Immature natural killer cell (primary cell): ENCODE measurements at regions not wholly inside any gene's neighbourhood (a gene's known extent, or its start where the extent isn't known, plus 50 kb on each side); places are given as distances from the start of the nearest gene placed in this dataset.

Experiments used
- DNase-seq, 3 donors: peaks; one replicate each; pipeline ENCODE4 v3.0.0; 2022; ENCODE audit warnings: mixed read lengths in 1 of 3
- H3K27ac Mint-ChIP-seq, 6 donors: one replicate each; pipeline ENCODE4 v1.8.0; 2020; ENCODE audit warnings: mixed read lengths in 6 of 6, mild to moderate bottlenecking in 5 of 6, inconsistent platforms in 4 of 6, moderate library complexity in 3 of 6
- H3K27me3 Mint-ChIP-seq, 3 donors: one replicate each; pipeline ENCODE4 v1.8.0; 2020 to 2021; ENCODE audit warnings: low read depth in 3 of 3, mild to moderate bottlenecking in 3 of 3, mixed read lengths in 3 of 3, moderate library complexity in 3 of 3, inconsistent platforms in 1 of 3
- H3K36me3 Mint-ChIP-seq, 3 donors: one replicate each; pipeline ENCODE4 v1.8.0; 2020; ENCODE audit warnings: mixed read lengths in 3 of 3, inconsistent platforms in 2 of 3, mild to moderate bottlenecking in 2 of 3
- H3K4me1 Mint-ChIP-seq, 2 donors: one replicate each; pipeline ENCODE4 v1.8.0; 2020; ENCODE audit warnings: inconsistent platforms in 2 of 2, mild to moderate bottlenecking in 2 of 2, mixed read lengths in 2 of 2, moderate library complexity in 1 of 2
- H3K4me3 Mint-ChIP-seq, 5 donors: one replicate each; pipeline ENCODE4 v1.8.0; 2020; ENCODE audit warnings: mild to moderate bottlenecking in 5 of 5, mixed read lengths in 5 of 5, inconsistent platforms in 3 of 5, moderate library complexity in 3 of 5
- H3K9me3 Mint-ChIP-seq, 6 donors: one replicate each; pipeline ENCODE4 v1.8.0; 2020; ENCODE audit warnings: mild to moderate bottlenecking in 6 of 6, mixed read lengths in 6 of 6, inconsistent platforms in 4 of 6, moderate library complexity in 3 of 6

DNA sequence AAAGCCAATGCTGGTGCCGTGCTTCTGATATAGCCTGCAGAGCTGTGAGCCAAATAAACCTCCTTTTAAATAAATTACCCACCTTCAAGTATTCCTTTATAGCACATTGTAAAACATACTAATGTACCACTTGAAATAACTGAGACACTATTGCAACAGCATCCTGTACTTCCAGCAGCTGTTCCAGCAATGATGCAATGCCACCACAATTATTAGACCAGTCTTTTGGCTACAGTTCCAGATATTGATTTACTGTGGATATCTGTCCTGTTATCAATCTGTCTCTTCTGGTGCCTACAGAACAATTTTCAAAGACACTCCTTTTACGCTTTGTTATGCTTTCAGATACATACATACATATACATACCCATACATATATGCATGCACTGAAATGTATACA, 567.9 kb downstream of the TAF11L14 start:
- Mint-ChIP-seq H3K4me1 (no peaks in the 10 kb centered on the region), H3K27me3 (peaks cover 0 to under 1% (median 0%) of the 10 kb centered on the region in 3 donors), H3K27ac (no peak overlapping the region), H3K36me3 (no peaks in the 10 kb centered on the region), H3K4me3 (no peak overlapping the region), H3K9me3 (peaks cover 9 to 43% (median 25%) of the 10 kb centered on the region in 6 donors)
- DNase-seq: no peak

- H3K27ac Mint-ChIP-seq: no peak overlapping the region
Observed at GRCh38 chr5:18203296-18203695, 569.0 kb downstream of the TAF11L14 start.

GRCh38 chr5:18213666-18214065, 579.4 kb downstream of the TAF11L14 start:
- Mint-ChIP-seq H3K9me3 (peaks cover 0 to 42% (median 15%) of the 10 kb centered on the region in 6 donors), H3K4me1 (no peaks in the 10 kb centered on the region), H3K4me3 (no peak overlapping the region), H3K27ac (no peak overlapping the region), H3K27me3 (peaks cover 0 to 1% (median 0%) of the 10 kb centered on the region in 3 donors), H3K36me3 (no peaks in the 10 kb centered on the region)
- no peak for DNase-seq

More at GRCh38 chr5:18203296-18203695, 569.0 kb downstream of the TAF11L14 start:
- Mint-ChIP-seq H3K4me1 (no peaks in the 10 kb centered on the region), H3K4me3 (no peak overlapping the region), H3K27me3 (no peaks in the 10 kb centered on the region), H3K36me3 (no peaks in the 10 kb centered on the region), H3K9me3 (peaks cover 9 to 48% (median 28%) of the 10 kb centered on the region in 6 donors)
- DNase-seq: no peak

DNA sequence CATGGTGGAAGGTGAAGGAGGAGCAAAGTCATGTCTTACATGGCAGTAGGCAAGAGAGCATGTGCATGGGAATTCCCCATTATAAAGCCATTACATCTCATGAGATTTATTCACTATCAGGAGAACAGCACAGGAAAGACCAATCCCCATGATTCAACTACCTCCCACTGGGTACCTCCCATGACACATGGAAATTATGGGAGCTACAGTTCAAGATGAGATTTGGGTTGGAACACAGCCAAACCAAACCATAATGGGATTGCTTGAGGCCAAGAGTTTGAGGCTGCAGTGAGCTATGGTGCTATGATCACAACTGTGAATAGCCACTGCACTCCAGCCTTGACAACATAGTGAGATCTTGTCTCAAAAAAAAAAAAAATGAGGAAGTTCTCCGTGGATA, 581.8 kb downstream of the TAF11L14 start:
- Mint-ChIP-seq H3K27me3 (peaks cover 0 to 1% (median 0%) of the 10 kb centered on the region in 3 donors), H3K36me3 (no peaks in the 10 kb centered on the region), H3K4me1 (no peaks in the 10 kb centered on the region), H3K4me3 (no peak overlapping the region), H3K9me3 (peaks cover 4 to 51% (median 20%) of the 10 kb centered on the region in 6 donors), H3K27ac (no peak overlapping the region)
- no peak for DNase-seq

DNA sequence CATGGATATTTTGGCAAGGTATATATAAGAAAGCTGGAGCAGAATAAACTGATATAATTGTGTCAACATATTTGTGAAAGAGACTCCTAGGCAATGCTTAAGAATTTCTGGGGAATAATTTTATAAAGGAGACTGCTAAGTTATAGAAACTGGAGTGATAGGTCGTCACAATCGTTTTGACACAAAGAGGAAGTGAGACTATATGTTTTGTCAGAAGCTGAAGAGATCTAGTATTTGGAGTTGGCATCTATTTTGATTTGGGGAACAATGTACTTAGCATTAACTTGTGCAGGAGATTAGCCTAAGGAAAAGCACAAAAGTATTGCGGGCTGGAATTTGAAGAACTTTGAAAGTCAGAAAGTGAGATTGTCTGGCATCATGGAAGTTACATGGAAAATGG, 582.5 kb downstream of the TAF11L14 start:
- Mint-ChIP-seq H3K4me1 (no peaks in the 10 kb centered on the region), H3K27me3 (peaks cover 0 to 1% (median 0%) of the 10 kb centered on the region in 3 donors), H3K27ac (no peak overlapping the region), H3K9me3 (peaks cover 6 to 50% (median 19%) of the 10 kb centered on the region in 6 donors), H3K36me3 (no peaks in the 10 kb centered on the region), H3K4me3 (no peak overlapping the region)
- DNase-seq: no peak

- Mint-ChIP-seq H3K27ac (no peak overlapping the region), H3K4me3 (no peak overlapping the region), H3K9me3 (peaks cover 6 to 56% (median 19%) of the 10 kb centered on the region in 6 donors), H3K27me3 (peaks cover 0 to 1% (median 0%) of the 10 kb centered on the region in 3 donors), H3K4me1 (no peaks in the 10 kb centered on the region), H3K36me3 (no peaks in the 10 kb centered on the region)
- DNase-seq: no peak
Observed at GRCh38 chr5:18219241-18219640, 585.0 kb downstream of the TAF11L14 start.

DNA sequence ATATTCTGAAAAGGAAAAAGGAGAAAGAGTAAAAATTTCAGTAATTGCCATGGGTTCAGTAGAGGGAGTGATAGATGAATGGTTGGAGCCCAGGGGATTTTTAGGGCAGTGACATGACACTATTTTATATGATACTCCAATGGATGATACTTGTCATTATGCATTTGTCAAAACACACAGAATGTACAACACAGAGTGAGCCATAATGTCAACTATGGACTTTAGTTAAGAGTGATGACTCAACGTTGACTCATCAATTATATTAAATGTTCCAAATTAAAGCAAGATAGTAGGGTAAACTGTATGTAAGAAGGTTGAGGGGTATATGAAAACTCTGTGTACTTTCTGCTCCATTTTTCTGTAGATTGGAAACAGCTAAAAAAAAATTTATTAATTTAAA, 586.4 kb downstream of the TAF11L14 start:
- DNase-seq: no peak
- no peak overlapping the region for H3K4me3 Mint-ChIP-seq
- peaks cover 0 to under 1% (median 0%) of the 10 kb centered on the region in 3 donors for H3K27me3 Mint-ChIP-seq
- H3K9me3 Mint-ChIP-seq: peaks cover 6 to 55% (median 22%) of the 10 kb centered on the region in 6 donors
- H3K27ac Mint-ChIP-seq: no peak overlapping the region
- H3K4me1 Mint-ChIP-seq: no peaks in the 10 kb centered on the region
- no peaks in the 10 kb centered on the region for H3K36me3 Mint-ChIP-seq

- no peak overlapping the region for H3K4me3 Mint-ChIP-seq
- H3K9me3 Mint-ChIP-seq: peaks cover 6 to 27% (median 17%) of the 10 kb centered on the region in 6 donors
- H3K27ac Mint-ChIP-seq: no peak overlapping the region
- H3K27me3 Mint-ChIP-seq: peaks cover 0 to 4% (median 0%) of the 10 kb centered on the region in 3 donors
- no peaks in the 10 kb centered on the region for H3K4me1 Mint-ChIP-seq
- H3K36me3 Mint-ChIP-seq: no peaks in the 10 kb centered on the region
- no peak for DNase-seq
Observed at GRCh38 chr5:18236386-18236785, 602.1 kb downstream of the TAF11L14 start.

- H3K27ac Mint-ChIP-seq: no peak overlapping the region
- H3K9me3 Mint-ChIP-seq: peaks cover 6 to 33% (median 15%) of the 10 kb centered on the region in 6 donors
- peaks cover 0 to 2% (median 0%) of the 10 kb centered on the region in 3 donors for H3K27me3 Mint-ChIP-seq
- DNase-seq: no peak
- no peaks in the 10 kb centered on the region for H3K36me3 Mint-ChIP-seq
- H3K4me1 Mint-ChIP-seq: no peaks in the 10 kb centered on the region
- H3K4me3 Mint-ChIP-seq: no peak overlapping the region
Observed at GRCh38 chr5:18238321-18238720, 604.1 kb downstream of the TAF11L14 start.

DNA sequence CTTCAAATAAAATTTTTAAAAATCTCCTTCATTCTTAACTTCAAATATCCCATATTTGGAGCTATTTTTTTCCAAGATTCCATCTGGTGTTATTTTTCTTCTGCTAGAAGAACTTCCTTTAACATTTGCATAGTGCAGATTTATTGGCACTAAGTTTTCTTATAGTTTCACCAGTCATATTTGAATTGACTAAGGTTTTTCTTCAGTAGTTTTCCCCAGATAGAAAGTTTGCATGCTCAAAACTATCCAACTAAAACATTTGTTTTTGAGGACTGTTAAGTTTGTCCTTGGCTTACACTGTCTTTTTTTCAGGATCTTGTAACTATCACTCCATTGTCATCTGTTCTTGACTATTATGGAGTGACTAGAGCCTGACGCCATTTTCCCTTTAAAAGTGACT, 606.7 kb downstream of the TAF11L14 start:
- H3K27me3 Mint-ChIP-seq: peaks cover 0 to 1% (median 0%) of the 10 kb centered on the region in 3 donors
- no peak overlapping the region for H3K27ac Mint-ChIP-seq
- no peak overlapping the region for H3K4me3 Mint-ChIP-seq
- DNase-seq: no peak
- no peaks in the 10 kb centered on the region for H3K36me3 Mint-ChIP-seq
- H3K4me1 Mint-ChIP-seq: no peaks in the 10 kb centered on the region
- peaks cover 10 to 44% (median 15%) of the 10 kb centered on the region in 6 donors for H3K9me3 Mint-ChIP-seq

GRCh38 chr5:18243846-18244245, 609.6 kb downstream of the TAF11L14 start:
- H3K4me3 Mint-ChIP-seq: no peak overlapping the region
- DNase-seq: no peak
- no peak overlapping the region for H3K27ac Mint-ChIP-seq
- no peaks in the 10 kb centered on the region for H3K36me3 Mint-ChIP-seq
- no peaks in the 10 kb centered on the region for H3K4me1 Mint-ChIP-seq
- H3K9me3 Mint-ChIP-seq: peaks cover 12 to 54% (median 25%) of the 10 kb centered on the region in 6 donors
- peaks cover 0 to 1% (median 0%) of the 10 kb centered on the region in 3 donors for H3K27me3 Mint-ChIP-seq

- Mint-ChIP-seq H3K27me3 (peaks cover 0 to 1% (median 0%) of the 10 kb centered on the region in 3 donors), H3K4me1 (no peaks in the 10 kb centered on the region), H3K4me3 (no peak overlapping the region), H3K36me3 (no peaks in the 10 kb centered on the region), H3K27ac (no peak overlapping the region), H3K9me3 (peaks cover 12 to 54% (median 25%) of the 10 kb centered on the region in 6 donors)
- DNase-seq: no peak
Observed at GRCh38 chr5:18244309-18244708, 610.0 kb downstream of the TAF11L14 start.

DNA sequence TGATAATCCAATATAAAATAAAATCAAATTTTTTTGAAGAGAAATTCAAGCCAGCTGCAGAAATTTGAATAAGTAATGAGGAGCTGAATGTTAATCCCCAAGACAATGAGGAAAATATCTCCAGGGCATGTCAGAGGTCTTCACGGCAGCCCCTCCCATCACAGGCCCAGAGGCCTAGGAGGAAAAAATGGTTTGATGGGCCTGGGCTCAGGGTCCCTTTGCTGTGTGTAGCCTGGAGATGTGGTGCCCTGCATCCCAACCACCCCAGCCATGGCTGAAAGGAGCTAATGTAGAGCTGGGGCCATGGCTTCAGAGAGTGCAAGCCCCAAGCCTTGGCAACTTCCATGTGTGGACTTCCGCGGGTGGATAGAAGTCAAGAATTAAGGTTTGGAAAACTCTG, 618.3 kb downstream of the TAF11L14 start:
- H3K9me3 Mint-ChIP-seq: peaks cover 15 to 81% (median 47%) of the 10 kb centered on the region in 6 donors
- peaks cover 0 to 1% (median 0%) of the 10 kb centered on the region in 3 donors for H3K27me3 Mint-ChIP-seq
- H3K27ac Mint-ChIP-seq: no peak overlapping the region
- H3K36me3 Mint-ChIP-seq: peaks cover 0 to 10% (median 5%) of the 10 kb centered on the region in 3 donors
- no peak overlapping the region for H3K4me3 Mint-ChIP-seq
- no peak for DNase-seq
- H3K4me1 Mint-ChIP-seq: no peaks in the 10 kb centered on the region

- H3K4me3 Mint-ChIP-seq: no peak overlapping the region
- H3K9me3 Mint-ChIP-seq: peaks cover 8 to 43% (median 15%) of the 10 kb centered on the region in 6 donors
- H3K27ac Mint-ChIP-seq: no peak overlapping the region
- no peaks in the 10 kb centered on the region for H3K4me1 Mint-ChIP-seq
- peaks cover 0 to 1% (median 0%) of the 10 kb centered on the region in 3 donors for H3K27me3 Mint-ChIP-seq
- H3K36me3 Mint-ChIP-seq: no peaks in the 10 kb centered on the region
- no peak for DNase-seq
Observed at GRCh38 chr5:18264126-18264882, 630.0 kb downstream of the TAF11L14 start.
